GM23338 (cell line): ENCODE measurements at regions not wholly inside any gene's neighbourhood (a gene's known extent, or its start where the extent isn't known, plus 50 kb on each side); places are given as distances from the start of the nearest gene placed in this dataset.
"Not testable (repeated sequence)": the region's sequence is repeated elsewhere in the genome, so short reads cannot be mapped to it uniquely, and the experiment has no call there.

Experiments used
- CREB1 ChIP-seq: fragments of 250-450 bp; sonication (Bioruptor Pico); IDR thresholded peaks from 2 replicates; pipeline ENCODE4 v1.5.0; 2020; ENCODE audit warnings: low read depth, mild to moderate bottlenecking, moderate library complexity
- EZH2 ChIP-seq: fragments of 200-600 bp; sonication (generic); IDR thresholded peaks from one replicate; pipeline ENCODE4 v1.8.0; 2017; ENCODE audit warnings: antibody characterized with exemption, mild to moderate bottlenecking, low read depth; ENCODE audit not compliant: unreplicated experiment
- EZH2phosphoT487 ChIP-seq: fragments of 200-600 bp; sonication (generic); IDR thresholded peaks from one replicate; pipeline ENCODE4 v1.8.1; 2018; ENCODE audit warnings: antibody characterized with exemption; ENCODE audit not compliant: unreplicated experiment
- JUNB ChIP-seq: IDR thresholded peaks from one replicate; pipeline ENCODE4 v1.6.1; 2016; ENCODE audit warnings: antibody characterized with exemption; ENCODE audit not compliant: unreplicated experiment
- NANOG ChIP-seq: IDR thresholded peaks from 2 replicates; pipeline ENCODE4 v1.6.1; 2016; ENCODE audit warnings: antibody characterized with exemption, borderline replicate concordance
- POLR2AphosphoS5 ChIP-seq: IDR thresholded peaks from 2 replicates; pipeline ENCODE4 v1.6.1; 2016; ENCODE audit warnings: antibody characterized with exemption, low read depth
- REST ChIP-seq: IDR thresholded peaks from one replicate; pipeline ENCODE4 v1.6.1; 2018; ENCODE audit warnings: antibody characterized with exemption; ENCODE audit not compliant: unreplicated experiment
- STAT1 ChIP-seq: IDR thresholded peaks from one replicate; pipeline ENCODE4 v1.6.1; 2016; ENCODE audit warnings: antibody characterized with exemption; ENCODE audit not compliant: unreplicated experiment
- ZNF114 ChIP-seq: fragments of 250-450 bp; sonication (Bioruptor Pico); IDR thresholded peaks from 2 replicates; pipeline ENCODE4 v1.5.0; 2020; ENCODE audit warnings: mild to moderate bottlenecking, moderate library complexity
- ZNF331 ChIP-seq: fragments of 250-450 bp; sonication (Bioruptor Pico); IDR thresholded peaks from 2 replicates; pipeline ENCODE4 v1.5.0; 2020; ENCODE audit warnings: low read depth, mild to moderate bottlenecking, moderate library complexity
- TF ChIP-seq, protein P1 (sequence below), 2 experiments: fragments of 200-600 bp in 1 of 2; sonication (generic) in 1 of 2; conservative IDR thresholded peaks; 2 replicates each; pipeline versions ENCODE4 v1.5.1 to v1.6.1; 2016 to 2017; ENCODE audit warnings: antibody characterized with exemption in 2 of 2, low read depth in 2 of 2, mild to moderate bottlenecking in 2 of 2, moderate library complexity in 1 of 2
- TF ChIP-seq, protein P2 (sequence below): IDR thresholded peaks from 2 replicates; pipeline ENCODE4 v1.6.1; 2016; ENCODE audit warnings: antibody characterized with exemption

DNA sequence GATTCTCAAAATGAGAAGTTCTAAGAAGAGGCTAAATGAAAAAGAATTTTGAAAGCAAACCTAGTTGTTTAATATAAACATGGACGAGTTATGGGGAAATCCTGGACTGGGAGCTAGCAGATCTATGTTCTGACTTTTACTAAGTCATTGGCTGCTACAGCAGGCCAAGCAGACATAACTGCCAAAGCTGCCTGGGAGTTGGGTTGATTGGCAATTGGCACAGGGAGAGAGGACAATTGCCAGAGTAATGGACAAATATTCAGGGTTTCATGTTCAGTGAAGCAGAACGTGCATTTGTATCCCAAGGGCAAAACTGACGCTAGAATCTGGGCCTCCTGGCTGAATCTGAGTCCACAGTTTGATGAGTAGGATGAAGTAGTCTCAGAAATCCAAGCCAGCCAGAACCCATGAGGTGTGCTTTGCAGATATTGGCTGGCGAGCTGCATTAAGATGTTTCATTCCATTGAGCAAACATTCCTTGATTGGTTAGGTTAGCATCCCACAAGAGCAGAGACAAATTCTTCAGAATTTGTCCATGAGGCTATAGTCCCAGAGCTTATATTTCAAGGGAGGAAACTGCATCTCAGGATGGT, 5299.8 kb upstream of the TPTE start:
- TF ChIP-seq, protein P1, sequence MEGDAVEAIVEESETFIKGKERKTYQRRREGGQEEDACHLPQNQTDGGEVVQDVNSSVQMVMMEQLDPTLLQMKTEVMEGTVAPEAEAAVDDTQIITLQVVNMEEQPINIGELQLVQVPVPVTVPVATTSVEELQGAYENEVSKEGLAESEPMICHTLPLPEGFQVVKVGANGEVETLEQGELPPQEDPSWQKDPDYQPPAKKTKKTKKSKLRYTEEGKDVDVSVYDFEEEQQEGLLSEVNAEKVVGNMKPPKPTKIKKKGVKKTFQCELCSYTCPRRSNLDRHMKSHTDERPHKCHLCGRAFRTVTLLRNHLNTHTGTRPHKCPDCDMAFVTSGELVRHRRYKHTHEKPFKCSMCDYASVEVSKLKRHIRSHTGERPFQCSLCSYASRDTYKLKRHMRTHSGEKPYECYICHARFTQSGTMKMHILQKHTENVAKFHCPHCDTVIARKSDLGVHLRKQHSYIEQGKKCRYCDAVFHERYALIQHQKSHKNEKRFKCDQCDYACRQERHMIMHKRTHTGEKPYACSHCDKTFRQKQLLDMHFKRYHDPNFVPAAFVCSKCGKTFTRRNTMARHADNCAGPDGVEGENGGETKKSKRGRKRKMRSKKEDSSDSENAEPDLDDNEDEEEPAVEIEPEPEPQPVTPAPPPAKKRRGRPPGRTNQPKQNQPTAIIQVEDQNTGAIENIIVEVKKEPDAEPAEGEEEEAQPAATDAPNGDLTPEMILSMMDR (conservative IDR thresholded peaks at IDR 0.05; ENCODE audit: low read depth in 2 of 2), result not testable (repeated sequence)
- not testable (repeated sequence) for TF ChIP-seq REST; EZH2phosphoT487; POLR2AphosphoS5; EZH2; STAT1; JUNB; ZNF114; CREB1; NANOG; ZNF331 (CRISPR knock-in tag)
- TF ChIP-seq, protein P2, sequence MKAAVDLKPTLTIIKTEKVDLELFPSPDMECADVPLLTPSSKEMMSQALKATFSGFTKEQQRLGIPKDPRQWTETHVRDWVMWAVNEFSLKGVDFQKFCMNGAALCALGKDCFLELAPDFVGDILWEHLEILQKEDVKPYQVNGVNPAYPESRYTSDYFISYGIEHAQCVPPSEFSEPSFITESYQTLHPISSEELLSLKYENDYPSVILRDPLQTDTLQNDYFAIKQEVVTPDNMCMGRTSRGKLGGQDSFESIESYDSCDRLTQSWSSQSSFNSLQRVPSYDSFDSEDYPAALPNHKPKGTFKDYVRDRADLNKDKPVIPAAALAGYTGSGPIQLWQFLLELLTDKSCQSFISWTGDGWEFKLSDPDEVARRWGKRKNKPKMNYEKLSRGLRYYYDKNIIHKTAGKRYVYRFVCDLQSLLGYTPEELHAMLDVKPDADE, result not testable (repeated sequence)
